ENCODE measurements at regions not wholly inside any gene's neighbourhood (a gene's known extent, or its start where the extent isn't known, plus 50 kb on each side); places are given as distances from the start of the nearest gene placed in this dataset.
A peak's percentile ranks its signal among the peaks of the same experiment; 100 is the strongest.

DNA sequence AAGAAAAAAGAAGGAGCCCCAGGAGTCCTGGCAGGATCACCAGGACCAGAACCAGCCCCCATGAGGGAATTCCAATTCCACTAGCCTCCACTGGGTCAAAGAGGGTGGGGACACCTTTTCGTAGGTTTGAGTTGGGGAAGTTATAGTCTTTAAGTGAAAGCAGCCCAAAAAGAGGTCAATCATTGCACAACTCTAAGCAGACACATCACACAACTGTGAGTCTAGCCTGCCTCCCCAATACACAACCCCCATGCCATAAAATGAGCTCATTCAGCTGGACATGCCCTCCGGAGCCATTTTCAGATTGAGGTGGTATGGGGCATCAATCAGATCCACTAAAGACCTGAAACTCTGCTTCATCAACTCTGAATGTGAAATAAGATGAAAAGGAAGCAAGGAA lies 179.9 kb downstream of the NPHP4 start:
- DNase-seq (ENCODE audit: low read depth) = no peak

DNA sequence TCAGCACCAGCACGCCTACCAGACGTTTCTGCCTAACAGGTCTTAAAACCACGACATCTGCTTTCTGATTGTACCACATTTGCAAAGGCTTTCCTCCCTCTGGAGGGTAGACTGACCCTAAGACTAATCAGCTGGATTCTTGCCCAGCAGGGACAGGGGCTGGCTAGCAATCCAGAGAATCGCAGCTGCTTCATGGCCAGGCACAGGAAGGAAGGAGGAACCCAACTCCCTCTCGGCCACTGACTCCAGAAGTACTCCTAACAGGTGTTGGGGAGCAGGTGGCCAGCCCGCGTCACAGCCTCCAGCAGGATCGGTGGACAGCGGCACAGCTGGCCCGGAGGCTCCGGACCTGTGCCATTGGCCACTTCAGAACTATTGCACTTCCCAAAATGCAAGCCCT lies 180.8 kb downstream of the NPHP4 start:
- no peak for DNase-seq (ENCODE audit: low read depth)

DNA sequence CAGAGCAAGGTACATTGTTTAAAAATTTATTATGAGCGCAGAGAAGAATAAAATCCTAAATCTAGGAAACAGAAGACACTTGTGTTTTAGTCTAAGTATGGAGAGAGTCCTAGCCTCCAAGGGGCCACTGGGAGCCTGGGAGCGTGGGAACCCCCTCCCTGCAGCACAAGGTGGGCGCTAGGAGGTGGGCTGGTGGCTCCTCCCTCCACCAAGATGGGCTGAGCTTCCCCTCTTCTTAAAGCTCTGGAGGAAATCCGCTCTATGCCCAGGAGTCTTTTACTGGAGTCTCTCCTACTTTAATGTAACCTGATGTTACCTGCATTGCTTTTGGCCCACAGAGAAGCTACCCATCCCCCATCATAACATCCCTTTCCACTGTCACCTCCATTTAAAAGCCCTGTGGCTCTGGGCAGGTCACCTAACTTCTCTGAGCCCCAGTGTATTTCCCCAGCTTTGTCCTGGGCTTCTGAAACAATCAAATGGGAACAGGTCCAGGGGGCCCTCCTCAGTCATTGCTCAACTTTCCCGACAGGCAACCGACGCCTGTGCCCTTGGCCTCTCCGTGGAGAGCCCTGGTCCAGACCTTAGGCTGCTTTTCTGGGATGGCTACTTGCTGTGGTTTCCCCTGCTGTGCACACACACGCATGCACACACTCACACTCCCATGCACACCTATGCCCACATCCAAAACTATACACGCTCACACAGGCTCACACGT lies 181.5 kb downstream of the NPHP4 start:
- DNase-seq (ENCODE audit: low read depth) = no peak

DNA sequence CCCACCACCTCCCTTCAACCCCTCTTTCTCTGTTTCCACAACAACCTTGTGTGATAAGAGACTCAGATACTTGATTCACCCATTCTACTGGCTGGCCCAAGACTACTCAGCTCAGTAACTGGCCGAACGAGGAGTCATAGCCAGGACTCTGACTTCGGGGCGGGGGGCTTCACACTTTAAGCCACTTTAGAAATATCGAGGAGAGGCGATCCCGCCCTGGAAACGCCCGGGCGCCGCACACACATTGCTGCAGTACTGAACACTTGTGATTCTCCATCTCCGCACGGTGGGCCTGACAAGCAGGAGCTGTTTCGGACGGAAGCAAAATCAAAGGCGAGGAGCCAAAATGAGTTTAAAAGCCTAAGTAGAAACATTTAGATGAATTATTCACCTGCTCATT lies 182.1 kb downstream of the NPHP4 start:
- DNase-seq (ENCODE audit: low read depth) = no peak

DNA sequence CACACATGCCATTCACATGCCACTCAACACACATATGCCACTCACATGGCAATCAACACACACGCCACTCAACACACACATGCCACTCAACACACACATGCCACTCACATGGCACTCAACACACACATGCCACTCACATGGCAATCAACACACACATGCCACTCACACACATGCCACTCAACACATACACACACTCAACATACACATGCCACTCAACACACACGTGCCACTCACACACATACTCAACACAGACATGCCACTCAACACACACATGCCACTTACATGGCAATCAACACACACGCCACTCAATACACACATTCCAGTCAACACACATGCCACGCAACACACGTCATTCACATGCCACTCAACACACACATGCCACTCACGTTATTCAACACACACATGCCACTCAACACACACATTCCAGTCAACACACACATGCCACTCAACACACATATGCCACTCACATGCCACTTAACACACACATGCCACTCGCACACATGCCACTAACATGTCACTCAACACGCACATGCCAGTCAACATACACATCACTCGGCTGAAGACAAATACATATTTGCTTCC lies 182.9 kb downstream of the NPHP4 start:
- no peak for DNase-seq (ENCODE audit: low read depth)

DNA sequence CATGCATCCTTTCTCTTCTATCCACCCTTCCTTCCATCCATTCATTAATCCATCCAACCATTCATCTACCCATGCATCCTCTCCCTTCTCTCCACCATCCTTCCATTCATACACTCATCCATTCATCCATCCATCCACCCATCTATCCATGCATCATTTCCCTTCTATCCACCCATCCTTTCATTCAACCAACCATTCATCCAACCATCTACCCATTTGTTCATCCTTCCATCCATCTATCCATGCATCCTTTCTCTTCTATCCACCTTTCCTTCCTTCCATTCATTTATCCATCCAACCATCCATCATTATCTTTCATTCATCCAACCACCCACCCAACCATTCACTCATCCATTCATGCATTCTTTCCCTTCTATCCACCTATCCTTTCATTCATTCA lies 188.4 kb downstream of the NPHP4 start:
- DNase-seq (ENCODE audit: low read depth) = no peak

DNA sequence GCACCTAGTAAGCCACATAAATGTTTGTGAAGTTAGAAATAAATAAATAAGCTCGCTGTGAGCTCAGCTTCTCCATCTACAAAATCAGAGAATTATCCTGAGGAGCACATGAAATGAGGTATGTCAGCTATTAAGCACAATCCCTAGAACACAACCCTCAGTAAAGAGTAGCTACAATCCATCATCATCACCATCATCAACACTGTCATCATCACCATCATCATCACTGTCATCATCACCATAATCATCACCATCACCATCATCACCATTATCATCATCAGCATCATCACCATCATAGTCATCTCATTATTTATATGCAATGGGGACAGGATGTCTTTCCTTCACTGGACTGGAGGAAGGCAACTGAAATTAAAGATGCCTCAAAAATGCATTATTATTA lies 189.6 kb downstream of the NPHP4 start:
- DNase-seq (ENCODE audit: low read depth) = no peak

DNA sequence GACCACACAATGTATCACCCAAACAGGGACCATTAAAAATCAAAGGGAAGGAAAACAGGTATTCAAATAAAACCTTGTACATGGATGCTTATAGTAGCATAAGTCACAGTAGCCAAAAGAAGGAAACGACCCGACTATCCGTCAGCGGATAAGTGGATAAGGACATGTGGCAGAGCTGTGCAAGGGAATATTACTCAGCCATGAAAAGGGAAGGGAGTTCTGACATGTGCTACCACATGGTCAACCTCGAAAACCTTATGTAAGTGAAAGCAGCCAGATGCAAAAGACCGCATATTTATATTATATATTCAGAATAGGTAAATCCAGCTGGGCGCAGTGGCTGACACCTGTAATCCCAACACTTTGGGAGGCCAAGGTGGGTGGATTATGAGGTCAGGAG lies 193.3 kb downstream of the NPHP4 start:
- DNase-seq (ENCODE audit: low read depth) = no peak

DNA sequence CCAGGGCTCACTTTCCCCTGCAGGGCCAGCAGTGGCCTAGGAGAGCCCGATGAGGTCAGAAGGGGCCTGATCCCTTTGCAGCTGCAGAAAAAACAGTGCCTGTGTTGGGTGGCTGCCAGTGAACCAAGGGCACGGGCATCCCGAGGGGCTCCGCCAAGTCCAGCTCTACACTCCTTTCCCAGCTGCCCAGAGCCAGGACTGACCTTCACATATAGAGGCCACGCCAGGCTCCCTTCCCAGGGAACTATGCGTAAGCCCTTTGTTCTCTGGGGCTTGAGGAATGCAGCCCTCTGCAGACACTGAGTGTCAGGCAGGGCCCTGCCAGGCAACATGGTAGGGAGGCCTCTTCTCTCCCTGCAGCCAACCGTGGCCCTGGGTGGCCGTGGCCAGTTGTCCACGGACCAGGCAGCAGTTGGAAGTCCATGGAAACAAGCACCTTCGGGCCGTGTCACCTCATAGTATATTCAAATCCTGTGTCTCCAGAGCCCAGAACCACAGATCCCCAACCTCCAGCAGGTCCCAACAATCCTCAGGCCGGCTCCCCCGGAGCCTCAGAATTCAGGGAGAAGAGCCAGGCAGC lies 194.0 kb downstream of the NPHP4 start:
- DNase-seq (ENCODE audit: low read depth) = no peak

DNA sequence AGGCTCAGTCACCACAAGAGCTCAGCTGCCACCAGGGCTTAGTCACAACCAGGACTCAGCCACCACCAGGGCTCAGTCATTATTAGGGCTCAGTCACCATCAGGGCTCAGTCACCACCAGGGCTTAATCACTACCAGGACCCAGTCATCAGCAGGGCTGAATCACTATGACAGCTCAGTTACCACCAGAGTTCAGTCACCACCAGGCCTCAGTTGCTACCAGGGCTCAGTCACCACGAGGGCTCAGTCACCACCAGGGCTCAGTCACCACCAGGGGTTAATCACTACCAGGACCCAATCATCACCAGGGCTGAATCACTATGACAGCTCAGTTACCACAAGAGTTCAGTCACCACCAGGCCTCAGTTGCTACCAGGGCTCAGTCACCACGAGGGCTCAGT lies 196.2 kb downstream of the NPHP4 start:
- no peak for DNase-seq (ENCODE audit: low read depth)

DNA sequence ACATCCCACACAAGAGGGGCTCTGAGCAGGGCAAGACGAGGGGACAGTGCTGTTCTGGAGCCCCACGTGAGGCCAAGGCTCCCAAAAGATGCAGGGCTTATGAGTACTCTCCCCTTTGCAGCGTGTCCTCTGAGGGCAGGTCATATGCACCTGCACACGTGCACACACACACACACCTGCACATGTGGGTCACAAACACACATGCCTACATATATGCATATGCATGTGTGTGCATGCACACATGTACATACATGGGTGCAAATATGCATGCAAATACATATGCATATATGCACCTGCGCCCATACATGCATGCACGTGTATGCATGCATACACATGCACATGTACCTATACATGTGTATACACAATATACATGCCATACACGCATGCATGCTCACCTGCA lies 197.9 kb downstream of the NPHP4 start:
- no peak for DNase-seq (ENCODE audit: low read depth)

DNA sequence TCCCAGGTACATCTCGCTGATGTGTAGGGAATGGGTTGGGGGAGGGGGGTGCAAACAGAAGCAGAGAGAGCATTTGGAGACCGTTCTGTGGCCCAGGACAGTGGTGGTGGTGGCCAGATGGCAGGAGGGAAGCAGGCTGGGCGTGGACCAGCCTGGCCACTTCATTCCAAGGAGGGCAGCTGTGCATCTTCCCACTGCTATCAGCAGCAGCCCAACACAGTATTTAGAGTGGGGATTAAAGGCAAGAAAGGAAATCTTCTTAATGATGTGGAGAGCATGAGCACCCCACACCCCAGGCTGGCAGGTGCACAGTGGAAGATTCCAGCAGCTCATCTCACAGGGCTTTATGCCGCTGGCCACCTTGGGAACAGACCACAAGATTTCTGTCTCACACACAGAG lies 198.7 kb downstream of the NPHP4 start:
- no peak for DNase-seq (ENCODE audit: low read depth)

DNA sequence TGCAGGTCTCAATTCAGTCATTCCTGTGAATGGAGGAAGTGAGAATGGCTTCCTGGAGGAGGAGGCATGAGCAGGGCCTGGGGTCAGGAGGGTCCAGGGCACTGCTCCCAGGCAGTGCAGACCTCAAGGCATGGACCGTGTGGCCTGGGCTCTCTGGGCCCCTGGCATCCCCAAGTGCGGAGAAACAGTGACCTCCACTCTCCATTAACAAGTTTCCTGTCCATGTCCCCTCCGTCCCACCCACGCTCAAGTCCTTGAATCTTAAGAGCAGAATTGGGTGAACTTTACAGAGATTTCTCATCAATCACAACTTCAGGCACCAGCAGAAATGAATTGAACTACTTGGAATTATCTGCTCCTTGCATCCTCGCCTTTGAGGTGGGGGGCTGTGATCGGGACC lies 211.1 kb downstream of the NPHP4 start:
- no peak for DNase-seq (ENCODE audit: low read depth)

DNA sequence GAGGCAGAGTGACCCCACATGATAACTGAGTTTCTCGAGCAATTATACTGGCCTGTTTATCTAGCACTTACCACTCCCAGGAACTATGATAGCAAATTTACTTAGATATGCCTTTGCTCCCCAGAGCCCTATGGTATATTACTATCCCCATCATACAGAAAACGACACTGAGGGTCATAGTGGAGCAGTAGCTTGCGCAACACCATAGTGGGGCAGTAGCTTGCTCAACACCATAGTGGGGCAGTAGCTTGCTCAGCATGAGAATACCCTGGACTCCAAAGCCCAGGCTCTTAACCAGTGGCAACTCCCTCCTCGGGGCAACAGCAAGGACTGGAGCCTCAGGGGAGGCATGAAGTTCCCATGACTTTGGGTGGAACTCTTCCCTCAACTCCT lies 211.9 kb downstream of the NPHP4 start:
- DNase-seq (ENCODE audit: low read depth) = no peak

DNA sequence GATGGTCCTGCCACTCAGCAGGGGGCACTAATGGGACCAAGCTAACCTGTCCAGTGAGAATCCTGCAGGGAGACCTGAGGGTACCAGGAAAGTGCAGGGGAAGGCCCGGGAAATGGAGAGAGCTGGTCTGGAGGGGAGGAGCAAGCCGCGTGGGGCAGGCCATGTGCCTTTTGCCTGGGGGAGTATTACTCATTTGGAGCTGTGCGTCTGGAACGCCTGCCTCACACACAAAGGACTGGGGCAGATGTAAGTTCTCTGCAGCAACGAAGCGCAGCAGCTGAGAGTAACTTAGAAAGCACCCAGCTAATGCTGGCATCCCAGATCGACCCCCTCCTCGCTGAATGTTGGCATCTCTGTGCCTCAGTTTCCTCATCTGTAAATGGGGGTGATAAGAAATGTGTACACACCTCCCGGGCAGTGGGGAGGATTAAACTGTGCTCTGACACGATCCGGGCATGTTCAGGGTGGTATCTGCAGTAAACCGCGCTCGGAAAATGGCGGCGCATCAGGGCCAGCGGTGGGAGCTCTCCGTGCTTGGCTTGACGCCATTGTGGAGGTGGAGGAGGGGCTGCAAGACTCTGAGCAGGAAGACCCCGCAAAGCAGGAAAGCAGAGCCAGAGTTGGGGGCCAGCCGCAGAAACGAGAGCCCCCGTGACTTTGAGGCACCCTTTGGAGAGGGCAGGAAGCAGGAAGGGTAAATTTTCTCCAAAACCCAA lies 212.5 kb downstream of the NPHP4 start:
- no peak for DNase-seq (ENCODE audit: low read depth)

DNA sequence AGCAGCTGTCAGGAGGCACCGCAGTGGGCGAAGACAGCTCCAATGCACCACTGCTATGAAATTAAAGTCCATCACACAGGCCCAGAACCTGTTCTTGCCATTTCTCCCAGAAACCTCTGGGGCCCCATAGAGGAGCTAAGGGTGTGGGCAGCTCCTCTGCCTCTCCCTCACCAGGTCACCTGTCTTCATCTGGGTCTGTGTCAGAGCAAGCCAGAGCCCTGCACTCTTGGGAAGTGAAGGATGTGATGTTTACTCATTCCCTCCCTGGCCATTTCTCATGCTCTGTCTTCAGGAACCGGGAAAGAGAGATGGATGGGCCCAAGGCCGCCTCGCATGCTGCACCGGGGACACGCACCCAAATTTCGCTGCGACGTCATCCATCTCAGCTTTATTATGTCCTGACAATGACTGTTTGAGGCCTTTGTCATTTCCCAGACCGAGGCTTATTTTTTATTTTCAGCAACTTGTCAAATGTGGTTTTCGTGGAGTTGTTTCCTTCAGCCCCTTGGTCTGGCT lies 216.1 kb downstream of the NPHP4 start:
- DNase-seq (ENCODE audit: low read depth) = no peak

DNA sequence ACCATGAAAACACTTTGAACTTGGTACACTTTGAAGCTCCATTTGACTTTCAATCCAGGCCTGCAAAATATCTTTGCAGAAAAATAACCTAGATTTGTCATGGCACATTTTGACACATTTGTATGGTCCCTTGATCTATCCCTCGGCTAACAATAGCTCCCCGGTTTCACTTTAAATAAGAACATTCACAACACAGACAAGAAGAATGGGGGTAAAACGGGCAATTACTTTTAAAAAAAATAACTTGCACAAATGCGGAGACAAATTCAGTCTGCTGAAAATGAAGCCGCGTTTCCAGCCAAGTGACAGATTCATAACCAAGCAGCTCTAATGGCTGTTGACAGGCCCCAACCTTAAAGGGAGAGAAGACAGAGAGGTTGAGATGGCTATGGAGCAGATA lies 218.2 kb downstream of the NPHP4 start:
- DNase-seq (ENCODE audit: low read depth) = no peak

DNA sequence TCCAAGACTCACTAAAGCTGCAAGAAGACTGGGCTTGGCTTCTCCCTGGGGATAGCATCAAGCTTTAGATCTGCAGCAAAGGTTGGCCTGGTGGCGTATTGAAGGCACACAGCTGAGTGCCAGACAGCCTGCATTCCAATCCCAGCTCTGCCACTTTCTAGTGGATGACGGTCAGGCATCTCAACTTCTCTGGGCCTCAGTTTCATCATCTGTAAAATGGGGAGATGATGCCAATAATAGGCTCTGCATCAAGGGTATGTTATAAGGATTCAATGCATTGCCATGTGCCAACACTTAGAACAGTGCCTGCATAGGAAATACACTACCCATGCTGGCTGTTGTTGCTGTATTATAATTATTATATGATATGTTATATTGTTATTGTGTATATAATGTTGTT lies 220.4 kb downstream of the NPHP4 start:
- DNase-seq (ENCODE audit: low read depth) = no peak

DNA sequence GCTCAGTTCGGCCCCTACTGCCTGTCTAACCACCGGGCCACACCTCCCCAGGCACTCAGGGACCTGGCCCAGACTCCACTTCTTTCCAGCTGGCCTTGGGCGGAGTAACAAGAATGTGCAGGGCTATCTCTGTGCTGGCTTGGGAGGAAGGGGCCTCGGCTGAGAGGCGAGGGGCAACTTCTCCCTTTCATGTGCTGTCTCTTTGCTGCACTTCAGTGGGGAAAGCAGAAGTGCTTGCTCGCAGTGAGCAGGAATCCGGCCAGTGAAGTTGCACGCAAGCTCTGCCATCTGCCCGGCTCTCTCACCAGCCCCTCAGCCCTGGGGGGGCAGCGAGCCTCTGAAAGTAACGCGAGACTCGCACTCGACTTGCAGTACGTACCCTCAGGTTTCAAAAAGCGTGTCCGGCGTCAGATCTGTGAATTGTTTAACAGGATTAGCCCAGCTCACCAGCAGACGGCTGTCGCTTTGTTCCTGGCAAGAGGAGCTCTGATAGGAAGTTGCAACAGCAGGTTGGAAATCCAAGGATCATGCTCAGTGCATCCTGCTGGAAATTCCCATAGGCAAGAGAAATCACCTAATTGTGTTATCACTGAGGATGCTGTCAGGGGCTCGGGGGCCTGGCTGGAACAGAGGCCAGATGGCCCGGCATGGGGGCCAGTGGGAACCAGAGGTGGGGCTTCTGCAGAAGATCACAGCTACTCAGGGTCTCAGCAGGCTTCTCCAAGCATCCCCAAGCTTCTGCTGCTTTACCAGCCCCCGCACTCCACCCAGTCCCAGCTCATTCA lies 221.1 kb downstream of the NPHP4 start:
- DNase-seq (ENCODE audit: low read depth) = peak; percentile 62

DNA sequence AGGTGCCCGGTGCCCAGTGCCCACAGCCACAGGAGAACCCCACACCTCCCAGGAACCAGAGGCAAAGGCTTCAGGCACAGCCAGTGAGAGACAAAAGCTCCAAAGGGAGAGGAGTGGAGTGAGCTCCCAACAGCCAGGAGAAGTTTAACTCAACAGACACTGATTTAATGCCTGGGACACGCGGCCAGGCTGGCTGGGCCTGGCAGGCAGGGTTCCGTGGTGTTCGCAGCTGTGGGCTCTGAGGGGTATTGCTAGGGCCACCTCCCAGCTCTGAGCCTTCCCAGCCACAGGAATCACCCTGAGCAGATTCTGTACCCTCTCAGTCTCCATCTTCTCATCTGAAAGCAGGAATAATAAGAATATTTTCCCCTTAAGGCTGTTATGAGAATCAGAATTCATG lies 222.5 kb downstream of the NPHP4 start:
- DNase-seq (ENCODE audit: low read depth) = no peak

DNA sequence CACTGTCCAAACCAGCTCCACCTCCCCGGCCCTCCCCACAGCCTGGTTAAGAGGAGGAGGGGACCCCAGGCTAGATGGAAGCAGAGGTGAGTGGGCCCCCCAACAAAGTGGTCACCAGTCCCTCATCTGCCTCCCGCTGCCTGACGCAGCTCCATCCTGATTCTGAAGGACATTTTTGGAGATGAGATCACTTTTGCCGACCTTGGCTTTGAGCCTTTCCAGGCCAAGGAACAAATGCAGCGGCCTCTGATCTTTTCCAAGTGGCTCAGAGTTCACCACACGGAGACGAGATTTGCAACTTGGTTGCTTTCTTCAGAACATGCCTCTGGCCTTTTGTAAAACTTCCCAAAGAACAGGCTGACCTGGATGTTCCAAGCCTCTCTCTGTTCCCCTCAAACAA lies 223.1 kb downstream of the NPHP4 start:
- no peak for DNase-seq (ENCODE audit: low read depth)

DNA sequence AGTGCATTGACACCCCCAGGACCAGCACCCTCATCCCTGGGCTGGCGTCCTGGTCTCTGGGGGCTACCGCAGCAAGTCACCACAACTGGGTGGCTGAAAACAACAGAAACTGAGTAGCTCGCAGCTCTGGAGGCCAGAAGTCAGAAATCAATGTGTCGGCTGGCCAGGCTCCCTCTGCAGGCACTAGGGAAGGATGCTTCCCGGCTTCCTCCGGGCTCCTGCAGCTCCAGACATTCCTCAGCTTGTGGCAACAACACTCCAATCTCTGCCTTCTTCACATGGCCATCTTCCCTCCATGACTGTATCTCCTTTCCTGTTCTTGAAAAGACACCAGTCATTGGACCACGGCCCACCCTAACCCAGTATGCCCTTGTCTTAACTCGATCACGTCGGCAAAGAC lies 224.2 kb downstream of the NPHP4 start:
- DNase-seq (ENCODE audit: low read depth) = no peak
